Keratinocyte (primary cell): ENCODE measurements at regions not wholly inside any gene's neighbourhood (a gene's known extent, or its start where the extent isn't known, plus 50 kb on each side); places are given as distances from the start of the nearest gene placed in this dataset.

Experiments used
- DNase-seq: peaks from one replicate; pipeline ENCODE4 v3.0.0-alpha.2; 2011; ENCODE audit warnings: low read depth, missing footprints, low spot score
- FAIRE-seq: peaks from 2 replicates; lab custom pipeline; 2011; peaks lifted over from hg19 to GRCh38; lab: Jason Lieb, UNC
- H2AFZ ChIP-seq: 2 replicates; pipeline ENCODE4 v1.6.0; 2012; ENCODE audit warnings: low read length, control low read depth, inconsistent platforms; ENCODE audit not compliant: control insufficient read depth
- H3K27ac ChIP-seq: 2 replicates; pipeline ENCODE4 v1.5.1; 2011; ENCODE audit warnings: low read length; ENCODE audit not compliant: control insufficient read depth, insufficient read depth
- H3K27me3 ChIP-seq: 3 replicates; pipeline ENCODE4 v1.6.0; 2011; ENCODE audit warnings: low read length; ENCODE audit not compliant: control insufficient read depth, insufficient read depth; ENCODE audit errors: extremely low read depth
- H3K36me3 ChIP-seq, 2 experiments: 2 replicates in 1 of 2; 3 replicates in 1 of 2; pipeline ENCODE4 v1.5.1; 2011; ENCODE audit warnings: low read length in 2 of 2, mild to moderate bottlenecking in 1 of 2; ENCODE audit not compliant: control insufficient read depth in 2 of 2, insufficient read depth in 2 of 2; ENCODE audit errors: extremely low read depth in 1 of 2
- H3K4me1 ChIP-seq: 3 replicates; pipeline ENCODE4 v1.5.1; 2011; ENCODE audit warnings: low read length; ENCODE audit not compliant: control insufficient read depth, insufficient read depth; ENCODE audit errors: extremely low read depth
- H3K4me2 ChIP-seq: 3 replicates; pipeline ENCODE4 v1.6.0; 2011; ENCODE audit warnings: low read depth, low read length; ENCODE audit not compliant: control insufficient read depth, insufficient read depth; ENCODE audit errors: extremely low read depth
- H3K4me3 ChIP-seq, 3 experiments: fragments of 200-600 bp in 1 of 3; sonication (generic) in 1 of 3; 2 replicates in 2 of 3; 3 replicates in 1 of 3; pipeline ENCODE4 v1.5.1; 2011 to 2016; ENCODE audit warnings: low read length in 3 of 3, mild to moderate bottlenecking in 3 of 3, control low read depth in 2 of 3, inconsistent platforms in 1 of 3, low read depth in 1 of 3, mixed read lengths in 1 of 3, mixed run types in 1 of 3, moderate library complexity in 1 of 3; ENCODE audit not compliant: control insufficient read depth in 2 of 3, insufficient read depth in 2 of 3; ENCODE audit errors: extremely low read depth in 1 of 3
- H3K79me2 ChIP-seq: 2 replicates; pipeline ENCODE4 v1.6.0; 2012; ENCODE audit warnings: low read length; ENCODE audit not compliant: control insufficient read depth, insufficient read depth
- H3K9ac ChIP-seq: 3 replicates; pipeline ENCODE4 v1.6.0; 2011; ENCODE audit warnings: low read length; ENCODE audit not compliant: control insufficient read depth, insufficient read depth; ENCODE audit errors: extremely low read depth
- H3K9me1 ChIP-seq: 3 replicates; pipeline ENCODE4 v1.6.0; 2011; ENCODE audit warnings: low read length; ENCODE audit not compliant: control insufficient read depth, insufficient read depth; ENCODE audit errors: extremely low read depth
- H3K9me3 ChIP-seq: 2 replicates; pipeline ENCODE4 v1.5.1; 2012; ENCODE audit warnings: low read depth, low read length; ENCODE audit not compliant: control insufficient read depth
- H4K20me1 ChIP-seq: 3 replicates; pipeline ENCODE4 v1.6.0; 2011; ENCODE audit warnings: low read length; ENCODE audit not compliant: control insufficient read depth, insufficient read depth; ENCODE audit errors: extremely low read depth
- EZH2 ChIP-seq: IDR thresholded peaks from one replicate; pipeline ENCODE4 v1.6.1; 2012; ENCODE audit warnings: inconsistent platforms, mild to moderate bottlenecking, low read length, moderate library complexity
- dilution Hi-C: fragments of 300-500 bp; cut with MboI; formaldehyde crosslinking; loops from one replicate; pipeline ENCODE4 v1.7.0; 2020; ENCODE audit warnings: low sequenced_read_pairs; ENCODE audit not compliant: extremely low pct_ligation_motif_present
- TF ChIP-seq, protein P1 (sequence below), 3 experiments: IDR thresholded peaks in 1 of 3; conservative IDR thresholded peaks in 1 of 3; optimal IDR thresholded peaks in 1 of 3; 2 replicates in 2 of 3; 3 replicates in 1 of 3; pipeline versions ENCODE3 to v1.5.1; 2011; ENCODE audit warnings: low read length in 3 of 3, mild to moderate bottlenecking in 3 of 3, moderate library complexity in 2 of 3, control low read depth in 1 of 3, inconsistent platforms in 1 of 3; ENCODE audit not compliant: insufficient read depth in 2 of 3; ENCODE audit errors: extremely low read depth in 1 of 3

DNA sequence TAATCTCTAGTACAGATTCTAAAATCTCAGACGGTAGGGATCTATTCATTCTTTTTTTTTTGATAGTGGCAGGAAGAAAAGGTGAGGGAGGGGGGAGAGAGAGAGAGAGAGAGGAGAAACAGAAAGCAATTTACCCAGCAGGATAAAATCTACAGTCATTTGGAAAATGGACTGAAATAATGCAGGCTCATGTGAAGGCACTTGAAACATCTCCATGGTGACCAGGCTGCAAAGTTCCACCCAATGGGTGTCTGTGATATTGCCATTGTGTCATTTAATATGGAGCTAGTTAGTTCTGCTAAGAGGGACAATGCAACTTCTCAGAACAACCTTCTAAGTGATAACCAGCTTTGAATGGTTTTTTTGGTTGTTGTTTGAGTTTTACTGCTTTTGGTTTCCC, 165.2 kb upstream of the RAG2 start:
- H3K4me1 ChIP-seq, result no peaks in the 10 kb centered on the region
- no peaks in the 10 kb centered on the region for H3K79me2 ChIP-seq
- no peak overlapping the region for H3K4me3 ChIP-seq
- TF ChIP-seq EZH2, result no peak
- TF ChIP-seq, protein P1, sequence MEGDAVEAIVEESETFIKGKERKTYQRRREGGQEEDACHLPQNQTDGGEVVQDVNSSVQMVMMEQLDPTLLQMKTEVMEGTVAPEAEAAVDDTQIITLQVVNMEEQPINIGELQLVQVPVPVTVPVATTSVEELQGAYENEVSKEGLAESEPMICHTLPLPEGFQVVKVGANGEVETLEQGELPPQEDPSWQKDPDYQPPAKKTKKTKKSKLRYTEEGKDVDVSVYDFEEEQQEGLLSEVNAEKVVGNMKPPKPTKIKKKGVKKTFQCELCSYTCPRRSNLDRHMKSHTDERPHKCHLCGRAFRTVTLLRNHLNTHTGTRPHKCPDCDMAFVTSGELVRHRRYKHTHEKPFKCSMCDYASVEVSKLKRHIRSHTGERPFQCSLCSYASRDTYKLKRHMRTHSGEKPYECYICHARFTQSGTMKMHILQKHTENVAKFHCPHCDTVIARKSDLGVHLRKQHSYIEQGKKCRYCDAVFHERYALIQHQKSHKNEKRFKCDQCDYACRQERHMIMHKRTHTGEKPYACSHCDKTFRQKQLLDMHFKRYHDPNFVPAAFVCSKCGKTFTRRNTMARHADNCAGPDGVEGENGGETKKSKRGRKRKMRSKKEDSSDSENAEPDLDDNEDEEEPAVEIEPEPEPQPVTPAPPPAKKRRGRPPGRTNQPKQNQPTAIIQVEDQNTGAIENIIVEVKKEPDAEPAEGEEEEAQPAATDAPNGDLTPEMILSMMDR (optimal IDR thresholded peaks at IDR 0.05 in 1 of 3, IDR thresholded peaks at IDR 0.05 in 1 of 3, conservative IDR thresholded peaks at IDR 0.05 in 1 of 3; ENCODE audit: extremely low read depth in 1 of 3, insufficient read depth in 2 of 3, low read length in 3 of 3), result no peak
- H3K9me3 ChIP-seq, result no peaks in the 10 kb centered on the region
- no peak for FAIRE-seq
- no peaks in the 10 kb centered on the region for H4K20me1 ChIP-seq
- H2AFZ ChIP-seq, result no peak overlapping the region
- DNase-seq, result no peak
- no peak overlapping the region for H3K4me2 ChIP-seq
- H3K27me3 ChIP-seq, result no peaks in the 10 kb centered on the region
- no peak overlapping the region for H3K27ac ChIP-seq
- H3K9ac ChIP-seq, result no peak overlapping the region
- H3K36me3 ChIP-seq, result no peaks in the 10 kb centered on the region
- H3K9me1 ChIP-seq, result no peaks in the 10 kb centered on the region
- dilution Hi-C loops, result no loop called here

DNA sequence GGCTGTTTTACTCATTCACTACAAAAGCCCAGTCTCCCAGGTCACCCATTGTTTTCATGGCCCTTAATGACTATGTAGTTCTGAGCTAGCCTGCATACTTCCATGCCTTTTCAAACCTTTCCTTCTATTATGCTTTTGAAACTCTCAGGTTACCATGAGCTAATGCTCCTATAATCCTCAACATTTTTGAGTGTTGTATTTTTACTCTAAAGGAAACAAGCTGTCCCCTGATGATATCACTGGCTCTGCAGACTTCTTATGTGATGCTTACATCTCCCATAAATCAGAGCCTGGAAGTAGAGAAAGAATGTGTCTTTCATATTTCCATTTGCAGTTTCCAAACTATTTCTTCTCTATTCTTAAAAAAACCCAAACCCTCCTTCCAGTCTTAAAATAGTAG, 159.0 kb upstream of the RAG2 start:
- Histone ChIP-seq H4K20me1 (no peaks in the 10 kb centered on the region), H3K4me1 (no peaks in the 10 kb centered on the region), H3K79me2 (no peaks in the 10 kb centered on the region), H3K9ac (no peak overlapping the region), H3K27me3 (no peaks in the 10 kb centered on the region), H2AFZ (no peak overlapping the region), H3K9me3 (no peaks in the 10 kb centered on the region), H3K4me2 (no peak overlapping the region), H3K9me1 (no peaks in the 10 kb centered on the region), H3K27ac (no peak overlapping the region), H3K4me3 (no peak overlapping the region), H3K36me3 (no peaks in the 10 kb centered on the region)
- no peak for FAIRE-seq
- TF ChIP-seq, protein P1 (optimal IDR thresholded peaks at IDR 0.05 in 1 of 3, IDR thresholded peaks at IDR 0.05 in 1 of 3, conservative IDR thresholded peaks at IDR 0.05 in 1 of 3; ENCODE audit: extremely low read depth in 1 of 3, insufficient read depth in 2 of 3, low read length in 3 of 3), result no peak
- TF ChIP-seq EZH2, result no peak
- dilution Hi-C loops, result no loop called here
- no peak for DNase-seq
